OCI-LY3 (cell line): ENCODE measurements at regions not wholly inside any gene's neighbourhood (a gene's known extent, or its start where the extent isn't known, plus 50 kb on each side); places are given as distances from the start of the nearest gene placed in this dataset.

Source experiments
- EZH2phosphoT487 ChIP-seq: fragments of 200-600 bp; shearing (Covaris generic); IDR thresholded peaks from 2 replicates; pipeline ENCODE4 v1.6.1; 2018; ENCODE audit warnings: antibody characterized with exemption, mixed run types, low read depth
- TF ChIP-seq, protein P1 (sequence below): fragments of 200-600, 300-600 bp; sonication (generic); IDR thresholded peaks from 2 replicates; pipeline ENCODE4 v1.5.1; 2014; ENCODE audit warnings: antibody characterized with exemption, low read length, low read depth

DNA sequence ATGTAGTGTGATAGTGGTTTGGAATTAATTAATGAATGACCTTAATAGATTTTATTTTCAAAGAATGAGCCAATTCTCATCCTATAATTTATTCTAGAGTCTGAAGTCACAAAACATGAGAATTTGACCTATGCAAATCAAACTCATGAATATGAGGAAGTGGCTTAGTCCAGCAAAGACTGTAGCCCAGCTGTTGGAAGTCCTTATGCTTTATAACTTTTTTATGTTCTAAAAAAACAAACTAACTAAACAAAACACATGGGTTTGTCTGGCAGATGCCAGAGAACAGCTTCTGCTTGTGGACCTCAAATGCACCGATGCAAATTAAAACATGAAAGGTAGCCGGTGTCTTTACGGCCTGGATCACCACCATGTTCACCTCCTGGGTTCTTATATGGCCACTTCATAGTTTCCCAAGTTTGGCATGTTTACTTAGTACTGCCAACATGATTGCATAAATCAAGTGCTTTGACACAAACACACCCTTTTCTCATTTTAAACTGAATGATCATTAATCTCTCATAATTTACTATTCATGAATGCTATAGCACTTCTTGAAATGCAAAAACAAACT is 277.4 kb downstream of the PAPSS1 start:
- TF ChIP-seq, protein P1, sequence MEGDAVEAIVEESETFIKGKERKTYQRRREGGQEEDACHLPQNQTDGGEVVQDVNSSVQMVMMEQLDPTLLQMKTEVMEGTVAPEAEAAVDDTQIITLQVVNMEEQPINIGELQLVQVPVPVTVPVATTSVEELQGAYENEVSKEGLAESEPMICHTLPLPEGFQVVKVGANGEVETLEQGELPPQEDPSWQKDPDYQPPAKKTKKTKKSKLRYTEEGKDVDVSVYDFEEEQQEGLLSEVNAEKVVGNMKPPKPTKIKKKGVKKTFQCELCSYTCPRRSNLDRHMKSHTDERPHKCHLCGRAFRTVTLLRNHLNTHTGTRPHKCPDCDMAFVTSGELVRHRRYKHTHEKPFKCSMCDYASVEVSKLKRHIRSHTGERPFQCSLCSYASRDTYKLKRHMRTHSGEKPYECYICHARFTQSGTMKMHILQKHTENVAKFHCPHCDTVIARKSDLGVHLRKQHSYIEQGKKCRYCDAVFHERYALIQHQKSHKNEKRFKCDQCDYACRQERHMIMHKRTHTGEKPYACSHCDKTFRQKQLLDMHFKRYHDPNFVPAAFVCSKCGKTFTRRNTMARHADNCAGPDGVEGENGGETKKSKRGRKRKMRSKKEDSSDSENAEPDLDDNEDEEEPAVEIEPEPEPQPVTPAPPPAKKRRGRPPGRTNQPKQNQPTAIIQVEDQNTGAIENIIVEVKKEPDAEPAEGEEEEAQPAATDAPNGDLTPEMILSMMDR, result no peak
- no peak for TF ChIP-seq EZH2phosphoT487
